ENCODE measurements at regions not wholly inside any gene's neighbourhood (a gene's known extent, or its start where the extent isn't known, plus 50 kb on each side); places are given as distances from the start of the nearest gene placed in this dataset.

DNA sequence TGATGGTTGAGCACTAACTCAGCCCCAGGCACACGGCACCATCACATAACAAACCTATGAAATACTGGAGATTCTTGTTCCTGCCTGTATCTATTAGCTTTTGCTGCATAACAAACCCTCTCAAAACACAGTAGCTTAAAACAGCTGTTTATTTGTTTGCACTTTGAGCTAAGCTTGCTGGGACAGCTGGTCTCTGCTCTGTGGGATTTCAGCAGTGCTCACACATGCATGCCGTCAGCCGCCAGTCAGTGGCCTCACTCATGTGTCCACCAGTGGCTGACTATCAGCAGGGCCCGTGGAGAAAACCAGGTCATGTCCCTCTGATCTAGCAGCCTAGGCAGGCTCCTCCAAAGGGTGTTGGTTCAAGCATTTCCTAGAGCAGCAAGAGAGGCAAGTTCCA lies 52.8 kb upstream of the RAB12 start:
- no peak overlapping the region for H3K4me3 ChIP-seq (ENCODE audit: control insufficient read depth, low read depth, low read length)
- TF ChIP-seq, protein P1, sequence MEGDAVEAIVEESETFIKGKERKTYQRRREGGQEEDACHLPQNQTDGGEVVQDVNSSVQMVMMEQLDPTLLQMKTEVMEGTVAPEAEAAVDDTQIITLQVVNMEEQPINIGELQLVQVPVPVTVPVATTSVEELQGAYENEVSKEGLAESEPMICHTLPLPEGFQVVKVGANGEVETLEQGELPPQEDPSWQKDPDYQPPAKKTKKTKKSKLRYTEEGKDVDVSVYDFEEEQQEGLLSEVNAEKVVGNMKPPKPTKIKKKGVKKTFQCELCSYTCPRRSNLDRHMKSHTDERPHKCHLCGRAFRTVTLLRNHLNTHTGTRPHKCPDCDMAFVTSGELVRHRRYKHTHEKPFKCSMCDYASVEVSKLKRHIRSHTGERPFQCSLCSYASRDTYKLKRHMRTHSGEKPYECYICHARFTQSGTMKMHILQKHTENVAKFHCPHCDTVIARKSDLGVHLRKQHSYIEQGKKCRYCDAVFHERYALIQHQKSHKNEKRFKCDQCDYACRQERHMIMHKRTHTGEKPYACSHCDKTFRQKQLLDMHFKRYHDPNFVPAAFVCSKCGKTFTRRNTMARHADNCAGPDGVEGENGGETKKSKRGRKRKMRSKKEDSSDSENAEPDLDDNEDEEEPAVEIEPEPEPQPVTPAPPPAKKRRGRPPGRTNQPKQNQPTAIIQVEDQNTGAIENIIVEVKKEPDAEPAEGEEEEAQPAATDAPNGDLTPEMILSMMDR (conservative IDR thresholded peaks at IDR 0.05; ENCODE audit: control insufficient read depth, insufficient read depth, low read depth, low read length): no peak
- DNase-seq (ENCODE audit: low read depth): no peak
